Endodermal cell (in vitro differentiated cells): ENCODE measurements at regions not wholly inside any gene's neighbourhood (a gene's known extent, or its start where the extent isn't known, plus 50 kb on each side); places are given as distances from the start of the nearest gene placed in this dataset.

Experiments used
- DNase-seq: peaks from one replicate; pipeline ENCODE4 v3.0.0-alpha.2; 2017
- H3K27ac ChIP-seq: 2 replicates; pipeline ENCODE4 v1.5.1; 2013; ENCODE audit warnings: mild to moderate bottlenecking, low read depth, low read length, moderate library complexity
- H3K27me3 ChIP-seq: 2 replicates; pipeline ENCODE4 v1.6.1; 2013; ENCODE audit warnings: mild to moderate bottlenecking, low read length, moderate library complexity; ENCODE audit not compliant: insufficient read depth, control insufficient read depth, poor library complexity, severe bottlenecking
- H3K36me3 ChIP-seq: 2 replicates; pipeline ENCODE4 v1.7.0; 2013; ENCODE audit warnings: mild to moderate bottlenecking, low read length, moderate library complexity; ENCODE audit not compliant: control insufficient read depth, insufficient read depth
- H3K4me1 ChIP-seq: one replicate; pipeline ENCODE4 v1.7.0; 2013; ENCODE audit warnings: low read length; ENCODE audit not compliant: control insufficient read depth, insufficient read depth
- H3K4me3 ChIP-seq: 2 replicates; pipeline ENCODE4 v1.5.1; 2013; ENCODE audit warnings: mild to moderate bottlenecking, low read length, moderate library complexity
- H3K9ac ChIP-seq: 2 replicates; pipeline ENCODE4 v1.6.1; 2013; ENCODE audit warnings: mild to moderate bottlenecking, low read length, moderate library complexity; ENCODE audit not compliant: poor library complexity, severe bottlenecking; ENCODE audit errors: extremely low read depth
- H3K9me3 ChIP-seq: 2 replicates; pipeline ENCODE4 v1.6.1; 2013; ENCODE audit warnings: mild to moderate bottlenecking, low read length, moderate library complexity; ENCODE audit not compliant: control insufficient read depth
- H3K27ac Mint-ChIP-seq: 2 replicates; pipeline ENCODE4 v1.8.0; 2020; ENCODE audit warnings: mixed read lengths
- H3K27me3 Mint-ChIP-seq: 2 replicates; pipeline ENCODE4 v1.8.0; 2021; ENCODE audit warnings: mild to moderate bottlenecking, mixed read lengths; ENCODE audit not compliant: insufficient read depth
- H3K36me3 Mint-ChIP-seq: 2 replicates; pipeline ENCODE4 v1.8.0; 2020; ENCODE audit warnings: low read depth, mixed read lengths
- H3K4me1 Mint-ChIP-seq: 2 replicates; pipeline ENCODE4 v1.8.0; 2020; ENCODE audit warnings: mixed read lengths
- H3K4me3 Mint-ChIP-seq: 2 replicates; pipeline ENCODE4 v1.8.0; 2020; ENCODE audit warnings: mild to moderate bottlenecking, moderate library complexity, mixed read lengths
- H3K9me3 Mint-ChIP-seq: 2 replicates; pipeline ENCODE4 v1.8.0; 2020; ENCODE audit warnings: mild to moderate bottlenecking, mixed read lengths
- WGBS, 2 experiments: methylation state at CpG; one replicate each; pipeline versions ENCODE4 v1.1.5 to v1.1.7; 2013; ENCODE audit warnings: missing lambda C conversion rate in 2 of 2, mixed read lengths in 1 of 2; ENCODE audit not compliant: insufficient coverage in 1 of 2, insufficient read length in 1 of 2; 5-methylcytosine and 5-hydroxymethylcytosine counted together
- TF ChIP-seq, protein P1 (sequence below): fragments of 200-600 bp; sonication (generic); conservative IDR thresholded peaks from 2 replicates; pipeline ENCODE4 v1.5.0; 2021; ENCODE audit warnings: antibody characterized with exemption, mild to moderate bottlenecking

- Mint-ChIP-seq H3K4me1 (no peaks in the 10 kb centered on the region), H3K27ac (no peak overlapping the region), H3K4me3 (no peak overlapping the region), H3K9me3 (no peaks in the 10 kb centered on the region), H3K36me3 (no peaks in the 10 kb centered on the region), H3K27me3 (no peaks in the 10 kb centered on the region)
- no peaks in the 10 kb centered on the region for H3K36me3 ChIP-seq
- no peak for DNase-seq
- H3K9me3 ChIP-seq = no peaks in the 10 kb centered on the region
- H3K4me1 ChIP-seq = no peaks in the 10 kb centered on the region
- TF ChIP-seq, protein P1, sequence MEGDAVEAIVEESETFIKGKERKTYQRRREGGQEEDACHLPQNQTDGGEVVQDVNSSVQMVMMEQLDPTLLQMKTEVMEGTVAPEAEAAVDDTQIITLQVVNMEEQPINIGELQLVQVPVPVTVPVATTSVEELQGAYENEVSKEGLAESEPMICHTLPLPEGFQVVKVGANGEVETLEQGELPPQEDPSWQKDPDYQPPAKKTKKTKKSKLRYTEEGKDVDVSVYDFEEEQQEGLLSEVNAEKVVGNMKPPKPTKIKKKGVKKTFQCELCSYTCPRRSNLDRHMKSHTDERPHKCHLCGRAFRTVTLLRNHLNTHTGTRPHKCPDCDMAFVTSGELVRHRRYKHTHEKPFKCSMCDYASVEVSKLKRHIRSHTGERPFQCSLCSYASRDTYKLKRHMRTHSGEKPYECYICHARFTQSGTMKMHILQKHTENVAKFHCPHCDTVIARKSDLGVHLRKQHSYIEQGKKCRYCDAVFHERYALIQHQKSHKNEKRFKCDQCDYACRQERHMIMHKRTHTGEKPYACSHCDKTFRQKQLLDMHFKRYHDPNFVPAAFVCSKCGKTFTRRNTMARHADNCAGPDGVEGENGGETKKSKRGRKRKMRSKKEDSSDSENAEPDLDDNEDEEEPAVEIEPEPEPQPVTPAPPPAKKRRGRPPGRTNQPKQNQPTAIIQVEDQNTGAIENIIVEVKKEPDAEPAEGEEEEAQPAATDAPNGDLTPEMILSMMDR = no peak
- H3K9ac ChIP-seq = no peak overlapping the region
- H3K27me3 ChIP-seq = no peaks in the 10 kb centered on the region
- 80 to 93% methylated on average over 1 to 3 of the region's 3 CpGs for WGBS, 2 experiments
- no peak overlapping the region for H3K4me3 ChIP-seq
- no peak overlapping the region for H3K27ac ChIP-seq
Observed at GRCh38 chr6:79787626-79788025, 156.5 kb downstream of the SH3BGRL2 start.

- no peaks in the 10 kb centered on the region for H3K9me3 ChIP-seq
- no peaks in the 10 kb centered on the region for H3K4me1 ChIP-seq
- no peaks in the 10 kb centered on the region for H3K27me3 Mint-ChIP-seq
- H3K27ac ChIP-seq = no peak overlapping the region
- no peak overlapping the region for H3K9ac ChIP-seq
- no peak overlapping the region for H3K27ac Mint-ChIP-seq
- WGBS, 2 experiments = 79 to 91% methylated on average over 2 to 3 of the region's 3 CpGs
- no peaks in the 10 kb centered on the region for H3K27me3 ChIP-seq
- no peak overlapping the region for H3K4me3 ChIP-seq
- H3K4me1 Mint-ChIP-seq = no peaks in the 10 kb centered on the region
- no peaks in the 10 kb centered on the region for H3K9me3 Mint-ChIP-seq
- H3K36me3 ChIP-seq = no peaks in the 10 kb centered on the region
- TF ChIP-seq, protein P1 = no peak
- H3K4me3 Mint-ChIP-seq = no peak overlapping the region
- no peaks in the 10 kb centered on the region for H3K36me3 Mint-ChIP-seq
- no peak for DNase-seq
Observed at GRCh38 chr6:79784395-79784753, 153.2 kb downstream of the SH3BGRL2 start.

DNA sequence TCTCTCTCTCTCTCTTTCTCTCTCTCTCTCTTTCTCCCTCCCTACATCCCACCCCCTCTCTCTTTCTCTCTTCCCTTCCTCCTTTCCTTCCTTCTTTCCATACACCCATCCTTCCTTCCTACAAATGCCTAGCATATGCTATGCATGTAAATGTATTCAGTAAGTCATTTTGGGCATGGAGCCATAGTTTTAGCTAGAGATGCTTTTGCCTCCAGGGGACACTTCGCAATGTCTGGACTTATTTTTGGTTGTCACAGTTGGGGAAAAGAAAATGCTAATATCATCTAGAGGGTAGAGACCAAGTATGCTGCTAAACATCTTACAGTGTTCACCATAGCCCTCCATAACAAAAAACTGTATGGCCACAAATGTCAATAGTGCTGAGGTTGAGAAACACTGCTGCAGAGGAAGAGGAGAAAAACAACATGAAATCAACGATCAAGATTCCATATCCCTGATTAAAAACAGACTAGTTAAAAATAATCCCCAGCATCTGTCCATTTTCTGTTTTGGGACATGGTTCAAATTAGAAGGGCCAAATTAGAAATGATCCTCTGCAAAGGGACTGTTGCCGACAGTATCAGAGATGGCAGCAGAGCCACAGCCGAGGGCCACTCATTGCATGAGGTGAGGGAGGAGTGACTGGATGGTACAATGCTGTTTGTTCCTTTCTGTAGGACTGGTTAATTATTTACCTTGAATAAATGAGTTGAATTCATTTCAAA lies 152.7 kb downstream of the SH3BGRL2 start:
- WGBS, 2 experiments = 85 to 90% methylated on average over 2 to 3 of the region's 4 CpGs
- H3K4me3 Mint-ChIP-seq = no peak overlapping the region

More for the DNA sequence above, 152.7 kb downstream of the SH3BGRL2 start:
- Mint-ChIP-seq H3K4me1 (no peaks in the 10 kb centered on the region), H3K9me3 (no peaks in the 10 kb centered on the region), H3K36me3 (no peaks in the 10 kb centered on the region), H3K27me3 (no peaks in the 10 kb centered on the region), H3K27ac (no peak overlapping the region)
- DNase-seq = no peak
- H3K4me1 ChIP-seq = no peaks in the 10 kb centered on the region
- TF ChIP-seq, protein P1 = no peak
- H3K27me3 ChIP-seq = no peaks in the 10 kb centered on the region
- H3K9ac ChIP-seq = no peak overlapping the region
- no peak overlapping the region for H3K27ac ChIP-seq
- H3K36me3 ChIP-seq = no peaks in the 10 kb centered on the region
- no peaks in the 10 kb centered on the region for H3K9me3 ChIP-seq
- H3K4me3 ChIP-seq = no peak overlapping the region
